ENCODE measurements at regions not wholly inside any gene's neighbourhood (a gene's known extent, or its start where the extent isn't known, plus 50 kb on each side); places are given as distances from the start of the nearest gene placed in this dataset.

GRCh38 chr20:50381075-50381732, 129.0 kb upstream of the PTPN1 start:
- H3F3A ChIP-seq (ENCODE audit: insufficient read depth) = no peaks in the 10 kb centered on the region
- no peaks in the 10 kb centered on the region for H4K20me1 ChIP-seq (ENCODE audit: low read depth, low read length)
- H3K4me3 ChIP-seq (ENCODE audit: insufficient read depth, low read length, poor library complexity, severe bottlenecking) = no peak overlapping the region
- H3K9ac ChIP-seq (ENCODE audit: low read length) = no peak overlapping the region
- H2AFZ ChIP-seq (ENCODE audit: low read depth, low read length, severe bottlenecking) = no peak overlapping the region
- no peak overlapping the region for H3K27ac ChIP-seq (ENCODE audit: low read depth, low read length)
- H3K4me2 ChIP-seq (ENCODE audit: low read depth, low read length, poor library complexity, severe bottlenecking) = no peak overlapping the region
- no peaks in the 10 kb centered on the region for H3K79me2 ChIP-seq (ENCODE audit: insufficient read depth, low read length)
- TF ChIP-seq, protein P1, sequence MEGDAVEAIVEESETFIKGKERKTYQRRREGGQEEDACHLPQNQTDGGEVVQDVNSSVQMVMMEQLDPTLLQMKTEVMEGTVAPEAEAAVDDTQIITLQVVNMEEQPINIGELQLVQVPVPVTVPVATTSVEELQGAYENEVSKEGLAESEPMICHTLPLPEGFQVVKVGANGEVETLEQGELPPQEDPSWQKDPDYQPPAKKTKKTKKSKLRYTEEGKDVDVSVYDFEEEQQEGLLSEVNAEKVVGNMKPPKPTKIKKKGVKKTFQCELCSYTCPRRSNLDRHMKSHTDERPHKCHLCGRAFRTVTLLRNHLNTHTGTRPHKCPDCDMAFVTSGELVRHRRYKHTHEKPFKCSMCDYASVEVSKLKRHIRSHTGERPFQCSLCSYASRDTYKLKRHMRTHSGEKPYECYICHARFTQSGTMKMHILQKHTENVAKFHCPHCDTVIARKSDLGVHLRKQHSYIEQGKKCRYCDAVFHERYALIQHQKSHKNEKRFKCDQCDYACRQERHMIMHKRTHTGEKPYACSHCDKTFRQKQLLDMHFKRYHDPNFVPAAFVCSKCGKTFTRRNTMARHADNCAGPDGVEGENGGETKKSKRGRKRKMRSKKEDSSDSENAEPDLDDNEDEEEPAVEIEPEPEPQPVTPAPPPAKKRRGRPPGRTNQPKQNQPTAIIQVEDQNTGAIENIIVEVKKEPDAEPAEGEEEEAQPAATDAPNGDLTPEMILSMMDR (IDR thresholded peaks at IDR 0.05; ENCODE audit: insufficient read depth, low read length, poor library complexity, severe bottlenecking) = no peak
- no peaks in the 10 kb centered on the region for H3K27me3 ChIP-seq (ENCODE audit: low read length)
- H3K9me2 ChIP-seq (replicated peaks; ENCODE audit: insufficient read depth, low read length) = no peaks in the 10 kb centered on the region
- H3K9me3 ChIP-seq (ENCODE audit: insufficient read depth, low read length) = no peaks in the 10 kb centered on the region
- no peaks in the 10 kb centered on the region for H3K36me3 ChIP-seq (ENCODE audit: low read length)

DNA sequence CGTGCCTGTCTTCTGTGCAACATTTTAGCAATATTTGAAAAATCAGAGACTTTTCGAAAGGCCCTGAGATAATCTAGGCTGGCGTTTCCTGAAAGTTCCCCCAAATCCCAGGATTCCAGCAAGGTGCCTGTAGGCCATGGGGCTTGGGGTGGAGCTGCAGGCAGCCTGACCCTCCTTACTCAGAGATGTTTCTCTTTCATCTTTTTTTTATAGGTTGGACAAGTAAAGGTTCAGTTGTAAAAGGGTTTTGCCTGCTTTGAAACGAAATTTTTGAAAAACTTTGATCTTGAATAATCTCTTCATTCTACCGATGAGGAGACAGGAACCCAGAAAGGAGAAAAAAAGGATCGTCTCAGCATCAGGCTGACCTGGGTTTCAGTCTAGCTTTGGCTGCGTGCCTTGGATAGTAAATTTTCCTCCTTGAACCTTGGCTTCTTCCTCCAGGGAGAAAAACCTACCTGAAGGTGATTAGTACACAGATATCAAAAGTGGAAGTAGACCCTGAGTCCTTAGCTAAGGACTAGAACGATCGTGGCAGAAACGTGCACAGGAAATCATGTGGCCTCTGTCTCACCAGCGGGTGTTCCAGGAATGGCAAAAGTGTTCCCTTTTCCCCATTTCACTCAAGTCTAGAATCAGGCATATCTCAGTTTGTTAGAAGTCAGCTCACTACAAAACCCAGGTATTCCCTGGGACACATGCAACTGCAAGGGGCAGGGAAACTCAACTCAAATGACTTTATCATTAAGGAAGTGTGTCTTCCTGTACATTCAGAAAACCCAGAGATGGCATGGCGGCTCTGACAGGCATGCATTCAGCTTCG, 128.2 kb upstream of the PTPN1 start:
- no peaks in the 10 kb centered on the region for H3K9me2 ChIP-seq (replicated peaks; ENCODE audit: insufficient read depth, low read length)
- no peaks in the 10 kb centered on the region for H4K20me1 ChIP-seq (ENCODE audit: low read depth, low read length)
- H3K4me3 ChIP-seq (ENCODE audit: insufficient read depth, low read length, poor library complexity, severe bottlenecking) = no peak overlapping the region
- H3K36me3 ChIP-seq (ENCODE audit: low read length) = no peaks in the 10 kb centered on the region
- H3K9ac ChIP-seq (ENCODE audit: low read length) = no peak overlapping the region
- no peaks in the 10 kb centered on the region for H3F3A ChIP-seq (ENCODE audit: insufficient read depth)
- no peaks in the 10 kb centered on the region for H3K79me2 ChIP-seq (ENCODE audit: insufficient read depth, low read length)
- no peaks in the 10 kb centered on the region for H3K27me3 ChIP-seq (ENCODE audit: low read length)
- no peak overlapping the region for H2AFZ ChIP-seq (ENCODE audit: low read depth, low read length, severe bottlenecking)
- no peak overlapping the region for H3K4me2 ChIP-seq (ENCODE audit: low read depth, low read length, poor library complexity, severe bottlenecking)
- no peak overlapping the region for H3K27ac ChIP-seq (ENCODE audit: low read depth, low read length)
- no peak for TF ChIP-seq EZH2phosphoT487 (conservative IDR thresholded peaks at IDR 0.05; ENCODE audit: low read length)
- TF ChIP-seq, protein P1 (IDR thresholded peaks at IDR 0.05; ENCODE audit: insufficient read depth, low read length, poor library complexity, severe bottlenecking) = no peak
- H3K9me3 ChIP-seq (ENCODE audit: insufficient read depth, low read length) = no peaks in the 10 kb centered on the region

GRCh38 chr20:50385733-50386640, 124.2 kb upstream of the PTPN1 start:
- H3K9ac ChIP-seq (ENCODE audit: low read length) = no peak overlapping the region
- no peaks in the 10 kb centered on the region for H3K79me2 ChIP-seq (ENCODE audit: insufficient read depth, low read length)
- no peak overlapping the region for H2AFZ ChIP-seq (ENCODE audit: low read depth, low read length, severe bottlenecking)
- no peaks in the 10 kb centered on the region for H3K27me3 ChIP-seq (ENCODE audit: low read length)
- H3K9me3 ChIP-seq (ENCODE audit: insufficient read depth, low read length) = no peaks in the 10 kb centered on the region
- H3K4me3 ChIP-seq (ENCODE audit: insufficient read depth, low read length, poor library complexity, severe bottlenecking) = no peak overlapping the region
- H3K9me2 ChIP-seq (replicated peaks; ENCODE audit: insufficient read depth, low read length) = no peaks in the 10 kb centered on the region
- H3K27ac ChIP-seq (ENCODE audit: low read depth, low read length) = no peak overlapping the region
- no peaks in the 10 kb centered on the region for H4K20me1 ChIP-seq (ENCODE audit: low read depth, low read length)
- H3F3A ChIP-seq (ENCODE audit: insufficient read depth) = no peaks in the 10 kb centered on the region
- no peak overlapping the region for H3K4me2 ChIP-seq (ENCODE audit: low read depth, low read length, poor library complexity, severe bottlenecking)
- no peaks in the 10 kb centered on the region for H3K36me3 ChIP-seq (ENCODE audit: low read length)
- TF ChIP-seq, protein P1 (IDR thresholded peaks at IDR 0.05; ENCODE audit: insufficient read depth, low read length, poor library complexity, severe bottlenecking) = no peak

Measured in SU-DHL-6 (cell line).